PC-3 (cell line): ENCODE measurements at regions not wholly inside any gene's neighbourhood (a gene's known extent, or its start where the extent isn't known, plus 50 kb on each side); places are given as distances from the start of the nearest gene placed in this dataset.

Experiments used
- ATAC-seq: fragments of 200-7000 bp; cut with Tn5 transposase; 2 replicates; pipeline ENCODE4 v1.9.1; 2020; ENCODE audit warnings: mild to moderate bottlenecking, moderate library complexity
- BruUV-seq: library from RNA; stranded (reverse); fragments of 400-500 nt; replicated peaks from 2 replicates; lab custom pipeline; 2021; lab: Mats Ljungman, UMichigan
- CTCF ChIA-PET: fragments of 300-600 bp; sonication (Branson Sonifier 250); formaldehyde crosslinking; loops from one replicate; lab custom pipeline; 2022; ENCODE audit warnings: antibody characterized with exemption; lab: Charles Lee
- POLR2A ChIA-PET: fragments of 300-600 bp; sonication (Branson Sonifier 250); formaldehyde crosslinking; loops from one replicate; lab custom pipeline; 2022; ENCODE audit warnings: antibody characterized with exemption; ENCODE audit not compliant: unreplicated experiment; lab: Charles Lee
- DNase-seq: peaks from one replicate; pipeline ENCODE4 v3.0.0-alpha.2; 2015
- H2AFZ ChIP-seq: fragments of 300-600 bp; sonication (generic); 2 replicates; pipeline ENCODE4 v1.6.0; 2016; ENCODE audit warnings: antibody characterized with exemption, low read length
- H3F3A ChIP-seq: fragments of 300-600 bp; sonication (generic); one replicate; pipeline ENCODE4 v1.6.0; 2017; ENCODE audit warnings: antibody characterized with exemption, low read length, control low read depth, mild to moderate bottlenecking; ENCODE audit not compliant: unreplicated experiment
- H3K27ac ChIP-seq: fragments of 300-600 bp; sonication (generic); 2 replicates; pipeline ENCODE4 v1.5.1; 2016; ENCODE audit warnings: mild to moderate bottlenecking, low read length
- H3K27me3 ChIP-seq: fragments of 300-600 bp; sonication (generic); 2 replicates; pipeline ENCODE4 v1.6.1; 2016; ENCODE audit warnings: low read length, mixed read lengths
- H3K36me3 ChIP-seq: fragments of 300-600 bp; sonication (generic); 2 replicates; pipeline ENCODE4 v1.6.1; 2016; ENCODE audit warnings: low read depth, mixed run types, low read length, mixed read lengths
- H3K4me1 ChIP-seq: fragments of 300-600 bp; sonication (generic); 2 replicates; pipeline ENCODE4 v1.5.1; 2016; ENCODE audit warnings: low read length; ENCODE audit not compliant: insufficient read depth
- H3K4me2 ChIP-seq: fragments of 300-600 bp; sonication (generic); 2 replicates; pipeline ENCODE4 v1.6.0; 2016; ENCODE audit warnings: low read length
- H3K4me3 ChIP-seq: fragments of 300-600 bp; sonication (generic); 2 replicates; pipeline ENCODE4 v1.5.1; 2016; ENCODE audit warnings: mild to moderate bottlenecking, low read length, mixed read lengths
- H3K79me2 ChIP-seq: fragments of 300-600 bp; sonication (generic); 2 replicates; pipeline ENCODE4 v1.6.1; 2017; ENCODE audit warnings: low read length, mixed read lengths
- H3K9ac ChIP-seq: fragments of 300-600 bp; sonication (generic); 2 replicates; pipeline ENCODE4 v1.6.0; 2016; ENCODE audit warnings: mild to moderate bottlenecking, low read length
- H3K9me2 ChIP-seq: fragments of 300-600 bp; sonication (generic); replicated peaks from 2 replicates; pipeline ENCODE4 v1.6.1; 2016; ENCODE audit warnings: mixed run types, low read length, mixed read lengths
- H3K9me3 ChIP-seq: fragments of 300-600 bp; sonication (generic); 2 replicates; pipeline ENCODE4 v1.6.1; 2016; ENCODE audit warnings: low read length, mixed read lengths
- H4K20me1 ChIP-seq: fragments of 300-600 bp; sonication (generic); 2 replicates; pipeline ENCODE4 v1.6.1; 2016; ENCODE audit warnings: low read length, mixed read lengths
- EZH2 ChIP-seq: fragments of 300-600 bp; sonication (generic); IDR thresholded peaks from one replicate; pipeline ENCODE4 v1.6.1; 2017; ENCODE audit warnings: antibody characterized with exemption, mild to moderate bottlenecking, low read length; ENCODE audit not compliant: unreplicated experiment
- EZH2phosphoT487 ChIP-seq: fragments of 300-600 bp; sonication (generic); IDR thresholded peaks from 2 replicates; pipeline ENCODE4 v1.6.1; 2018; ENCODE audit warnings: mild to moderate bottlenecking, antibody characterized with exemption, low read length, borderline replicate concordance
- intact Hi-C: fragments of 100-400 bp; cut with micrococcal nuclease; formaldehyde crosslinking; loops from 2 replicates; pipeline ENCODE4 v1.9.0; 2023
- TF ChIP-seq, protein P1 (sequence below): fragments of 300-600 bp; sonication (generic); conservative IDR thresholded peaks from 2 replicates; pipeline ENCODE4 v1.5.1; 2017; ENCODE audit warnings: antibody characterized with exemption, low read depth, mild to moderate bottlenecking, low read length

DNA sequence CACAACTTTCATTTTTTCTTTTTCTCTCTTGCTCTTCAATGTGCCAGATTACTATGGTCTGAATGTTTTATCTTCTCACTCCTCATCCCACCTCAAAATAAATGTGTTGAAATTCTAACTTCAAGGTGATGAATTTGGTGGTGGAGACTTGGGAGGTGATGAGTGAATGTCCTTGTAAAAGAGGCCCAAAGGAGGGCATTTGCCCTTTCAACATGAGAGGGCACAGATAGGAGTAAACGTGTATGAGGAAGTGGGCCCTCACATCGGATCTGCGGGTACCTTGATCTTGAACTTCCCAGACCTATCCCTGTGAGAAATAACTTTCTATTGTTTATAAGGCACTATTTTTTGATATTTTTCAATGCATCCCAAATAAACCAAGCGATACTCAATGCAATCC is 412.3 kb upstream of the ADGRL2 start:
- ChIA-PET POLR2A (no interaction called here), CTCF (no interaction called here)
- H3K4me2 ChIP-seq: no peak overlapping the region
- DNase-seq: no peak
- H3K9ac ChIP-seq: no peak overlapping the region
- no peak overlapping the region for H2AFZ ChIP-seq
- TF ChIP-seq EZH2phosphoT487 (no peak), EZH2 (no peak)
- TF ChIP-seq, protein P1, sequence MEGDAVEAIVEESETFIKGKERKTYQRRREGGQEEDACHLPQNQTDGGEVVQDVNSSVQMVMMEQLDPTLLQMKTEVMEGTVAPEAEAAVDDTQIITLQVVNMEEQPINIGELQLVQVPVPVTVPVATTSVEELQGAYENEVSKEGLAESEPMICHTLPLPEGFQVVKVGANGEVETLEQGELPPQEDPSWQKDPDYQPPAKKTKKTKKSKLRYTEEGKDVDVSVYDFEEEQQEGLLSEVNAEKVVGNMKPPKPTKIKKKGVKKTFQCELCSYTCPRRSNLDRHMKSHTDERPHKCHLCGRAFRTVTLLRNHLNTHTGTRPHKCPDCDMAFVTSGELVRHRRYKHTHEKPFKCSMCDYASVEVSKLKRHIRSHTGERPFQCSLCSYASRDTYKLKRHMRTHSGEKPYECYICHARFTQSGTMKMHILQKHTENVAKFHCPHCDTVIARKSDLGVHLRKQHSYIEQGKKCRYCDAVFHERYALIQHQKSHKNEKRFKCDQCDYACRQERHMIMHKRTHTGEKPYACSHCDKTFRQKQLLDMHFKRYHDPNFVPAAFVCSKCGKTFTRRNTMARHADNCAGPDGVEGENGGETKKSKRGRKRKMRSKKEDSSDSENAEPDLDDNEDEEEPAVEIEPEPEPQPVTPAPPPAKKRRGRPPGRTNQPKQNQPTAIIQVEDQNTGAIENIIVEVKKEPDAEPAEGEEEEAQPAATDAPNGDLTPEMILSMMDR: no peak
- no peaks in the 10 kb centered on the region for H3K79me2 ChIP-seq
- H3K27me3 ChIP-seq: peaks cover 11% of the 10 kb centered on the region; the same call in 1 of the 2 replicates
- no peak overlapping the region for H3K4me3 ChIP-seq
- H3F3A ChIP-seq: no peaks in the 10 kb centered on the region
- ATAC-seq: no peak
- H4K20me1 ChIP-seq: no peaks in the 10 kb centered on the region
- H3K9me2 ChIP-seq: no peaks in the 10 kb centered on the region
- intact Hi-C loops: no loop called here
- H3K36me3 ChIP-seq: no peaks in the 10 kb centered on the region
- no peaks in the 10 kb centered on the region for H3K9me3 ChIP-seq
- H3K27ac ChIP-seq: no peak overlapping the region
- no TSS peak for BruUV-seq
- H3K4me1 ChIP-seq: no peaks in the 10 kb centered on the region

DNA sequence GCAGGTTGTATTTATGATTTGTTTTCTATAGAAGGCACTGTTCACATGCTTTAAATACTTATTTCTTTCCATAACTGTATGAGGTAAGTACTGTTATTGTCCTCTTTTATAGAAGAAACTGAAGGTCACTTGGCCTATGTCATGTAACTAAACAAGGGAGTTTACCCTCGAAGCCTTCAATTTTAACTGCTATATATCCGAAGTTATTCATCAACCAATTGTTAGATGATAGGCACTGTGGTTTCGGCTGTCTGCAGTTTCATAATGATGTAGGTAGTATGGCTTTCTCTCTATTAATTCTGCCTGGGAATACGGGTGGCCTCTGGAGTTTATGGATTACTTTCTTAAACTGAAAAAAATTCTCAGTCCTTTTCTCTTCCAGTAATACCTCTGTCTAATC is 413.3 kb upstream of the ADGRL2 start:
- H3K27ac ChIP-seq: no peak overlapping the region
- peaks cover 11% of the 10 kb centered on the region; the same call in 1 of the 2 replicates for H3K27me3 ChIP-seq
- H2AFZ ChIP-seq: no peak overlapping the region
- H3F3A ChIP-seq: no peaks in the 10 kb centered on the region
- no TSS peak for BruUV-seq
- H3K9me3 ChIP-seq: no peaks in the 10 kb centered on the region
- no peak overlapping the region for H3K4me3 ChIP-seq
- TF ChIP-seq, protein P1: no peak
- TF ChIP-seq EZH2: no peak
- no peak for TF ChIP-seq EZH2phosphoT487
- no peaks in the 10 kb centered on the region for H3K79me2 ChIP-seq
- CTCF ChIA-PET: no interaction called here
- H3K4me1 ChIP-seq: no peaks in the 10 kb centered on the region
- no peak for DNase-seq
- no peaks in the 10 kb centered on the region for H3K9me2 ChIP-seq
- intact Hi-C loops: no loop called here
- no peak overlapping the region for H3K4me2 ChIP-seq
- H3K9ac ChIP-seq: no peak overlapping the region
- no peak for ATAC-seq
- POLR2A ChIA-PET: no interaction called here
- H4K20me1 ChIP-seq: no peaks in the 10 kb centered on the region
- no peaks in the 10 kb centered on the region for H3K36me3 ChIP-seq

DNA sequence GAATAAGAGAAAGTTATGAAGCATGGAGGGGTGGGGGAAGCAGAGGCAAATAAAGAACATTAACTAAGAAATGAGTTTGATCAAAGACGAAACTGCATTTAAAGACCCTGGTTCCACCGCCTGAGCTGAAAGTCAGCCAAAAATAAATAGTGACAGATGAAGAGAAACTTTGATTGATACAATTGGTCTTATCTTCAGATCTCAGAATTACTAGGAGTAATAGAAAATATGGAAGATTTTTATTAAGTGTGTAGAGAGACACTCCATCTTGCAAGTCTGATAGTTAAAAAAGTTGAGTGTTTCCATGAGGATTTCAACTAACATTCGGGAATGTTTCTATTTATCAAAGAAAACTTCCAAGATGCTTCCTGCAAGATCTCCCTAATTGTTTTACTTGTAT is 418.2 kb upstream of the ADGRL2 start:
- ChIA-PET POLR2A (no interaction called here), CTCF (no interaction called here)
- TF ChIP-seq EZH2 (no peak), EZH2phosphoT487 (no peak)
- TF ChIP-seq, protein P1: no peak
- Histone ChIP-seq H3K4me1 (no peaks in the 10 kb centered on the region), H3K4me2 (no peak overlapping the region), H3K27ac (no peak overlapping the region), H4K20me1 (no peaks in the 10 kb centered on the region), H2AFZ (no peak overlapping the region), H3K9ac (no peak overlapping the region), H3F3A (no peaks in the 10 kb centered on the region), H3K79me2 (no peaks in the 10 kb centered on the region), H3K36me3 (no peaks in the 10 kb centered on the region), H3K9me3 (no peaks in the 10 kb centered on the region), H3K27me3 (peaks cover 20% of the 10 kb centered on the region; the same call in 1 of the 2 replicates), H3K4me3 (no peak overlapping the region), H3K9me2 (no peaks in the 10 kb centered on the region)
- ATAC-seq (no peak), DNase-seq (no peak)
- BruUV-seq: no TSS peak
- intact Hi-C loops: no loop called here
